HL-60 (cell line): ENCODE measurements at regions not wholly inside any gene's neighbourhood (a gene's known extent, or its start where the extent isn't known, plus 50 kb on each side); places are given as distances from the start of the nearest gene placed in this dataset.

ENCODE experiments used
- DNase-seq, 2 experiments: peaks; one replicate each; pipeline ENCODE4 v3.0.0-alpha.2; 2010 to 2020; ENCODE audit warnings: low read depth in 1 of 2, low spot score in 1 of 2
- H3K27ac ChIP-seq: fragments of 250-450 bp; sonication (Bioruptor Pico); replicated peaks from 2 replicates; pipeline ENCODE4 v1.5.1; 2020; ENCODE audit warnings: mild to moderate bottlenecking, moderate library complexity
- H3K27me3 ChIP-seq: fragments of 250-450 bp; sonication (Bioruptor Pico); 2 replicates; pipeline ENCODE4 v1.5.1; 2021; ENCODE audit warnings: mild to moderate bottlenecking, moderate library complexity; ENCODE audit not compliant: insufficient read depth, poor library complexity, severe bottlenecking
- H3K4me3 ChIP-seq: replicated peaks from 2 replicates; pipeline ENCODE4 v1.5.1; 2011; ENCODE audit warnings: mild to moderate bottlenecking, control low read depth, low read length; ENCODE audit not compliant: insufficient read depth
- CTCF ChIP-seq: IDR thresholded peaks from one replicate; pipeline ENCODE4 v1.5.1; 2011; ENCODE audit warnings: low read length, control low read depth, inconsistent platforms; ENCODE audit not compliant: insufficient read depth
- GABPA ChIP-seq: IDR thresholded peaks from 2 replicates; pipeline ENCODE4 v1.6.1; 2012; ENCODE audit warnings: low read depth
- POLR2AphosphoS5 ChIP-seq: IDR thresholded peaks from 2 replicates; pipeline ENCODE4 v1.6.1; 2012; ENCODE audit warnings: low read depth
- REST ChIP-seq: IDR thresholded peaks from 2 replicates; pipeline ENCODE4 v1.6.1; 2012; ENCODE audit warnings: low read depth; ENCODE audit not compliant: insufficient replicate concordance
- SPI1 ChIP-seq: IDR thresholded peaks from 2 replicates; pipeline ENCODE4 v1.6.1; 2012; ENCODE audit warnings: low read depth, mild to moderate bottlenecking, borderline replicate concordance

- peak; percentile 6 to 21 for DNase-seq
These were observed 64.4 kb downstream of the GTPBP8 start for GRCh38 chr3:113055201-113055600.

GRCh38 chr3:113055961-113056360 is 65.2 kb downstream of the GTPBP8 start:
- Histone ChIP-seq H3K4me3 (no peak overlapping the region), H3K27ac (no peak overlapping the region), H3K27me3 (no peaks in the 10 kb centered on the region)
- no peak for TF ChIP-seq SPI1
- no peak for TF ChIP-seq REST
- TF ChIP-seq CTCF: no peak
- no peak for TF ChIP-seq GABPA
- no peak for TF ChIP-seq POLR2AphosphoS5
- DNase-seq: no peak

More at GRCh38 chr3:113055201-113055600, 64.4 kb downstream of the GTPBP8 start:
- Histone ChIP-seq H3K27me3 (no peaks in the 10 kb centered on the region), H3K4me3 (no peak overlapping the region), H3K27ac (no peak overlapping the region)
- no peak for TF ChIP-seq GABPA
- no peak for TF ChIP-seq REST
- no peak for TF ChIP-seq CTCF
- peak; percentile 27; the same call in 1 of the 2 replicates for TF ChIP-seq SPI1

- H3K27ac ChIP-seq: no peak overlapping the region
- no peak for TF ChIP-seq GABPA
- TF ChIP-seq POLR2AphosphoS5: no peak
- TF ChIP-seq REST: no peak
- no peak for TF ChIP-seq SPI1
- TF ChIP-seq CTCF: no peak
- no peak for DNase-seq
- no peak overlapping the region for H3K4me3 ChIP-seq
- no peaks in the 10 kb centered on the region for H3K27me3 ChIP-seq
These were observed 66.3 kb downstream of the GTPBP8 start for GRCh38 chr3:113057117-113057516.
